ENCODE measurements at regions not wholly inside any gene's neighbourhood (a gene's known extent, or its start where the extent isn't known, plus 50 kb on each side); places are given as distances from the start of the nearest gene placed in this dataset.
A peak's percentile ranks its signal among the peaks of the same experiment; 100 is the strongest.

DNA sequence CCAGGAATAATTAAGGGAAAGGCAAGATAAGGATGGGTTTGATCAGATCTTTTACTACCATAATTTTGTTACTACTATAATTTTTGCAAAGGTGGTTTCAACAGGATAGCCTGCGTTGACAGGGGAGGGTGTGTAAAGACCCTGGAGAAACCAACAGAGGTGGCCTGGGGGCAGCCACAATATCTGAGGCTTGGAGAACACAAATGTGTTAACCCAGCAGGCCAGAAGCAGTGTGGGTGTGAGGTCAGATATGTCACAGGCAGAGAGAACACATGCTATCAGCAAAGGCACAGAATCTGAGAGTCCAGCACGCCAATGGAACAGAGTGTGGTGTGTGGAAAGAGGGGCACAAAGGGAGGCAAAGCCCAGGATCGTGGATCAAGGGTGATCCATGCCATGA is 399.4 kb upstream of the TRIB2 start:
- DNase-seq (ENCODE audit: low spot score), result no peak

DNA sequence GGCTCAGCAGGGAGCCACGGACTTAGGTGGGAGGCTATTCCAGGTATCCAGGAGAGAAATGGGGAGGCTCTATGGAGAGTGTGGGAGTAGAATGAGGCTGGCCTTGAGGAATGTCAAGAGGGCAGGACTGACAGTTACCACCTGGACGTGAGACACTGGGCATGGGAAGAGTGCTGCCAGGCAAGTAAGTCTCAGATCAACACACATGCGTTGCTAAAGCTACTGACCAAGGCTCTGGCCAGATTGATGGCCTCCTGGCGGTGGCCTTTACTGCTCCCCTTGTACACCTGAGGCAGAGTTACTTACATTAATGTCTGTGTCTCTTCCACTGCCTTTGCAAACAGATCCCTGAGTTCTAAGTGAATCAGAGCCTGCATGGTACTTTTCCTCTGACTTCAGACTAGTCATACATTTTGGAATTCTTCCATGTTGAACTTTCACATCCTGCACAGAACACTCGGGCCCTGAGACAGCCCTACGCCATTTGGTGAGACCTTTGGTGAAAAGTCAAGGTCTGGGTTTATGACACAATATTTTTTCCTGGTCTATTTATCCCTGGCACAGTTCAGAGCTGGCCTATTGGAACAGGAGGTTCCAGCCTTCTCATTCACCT is 398.8 kb upstream of the TRIB2 start:
- no peak for DNase-seq (ENCODE audit: low spot score)

DNA sequence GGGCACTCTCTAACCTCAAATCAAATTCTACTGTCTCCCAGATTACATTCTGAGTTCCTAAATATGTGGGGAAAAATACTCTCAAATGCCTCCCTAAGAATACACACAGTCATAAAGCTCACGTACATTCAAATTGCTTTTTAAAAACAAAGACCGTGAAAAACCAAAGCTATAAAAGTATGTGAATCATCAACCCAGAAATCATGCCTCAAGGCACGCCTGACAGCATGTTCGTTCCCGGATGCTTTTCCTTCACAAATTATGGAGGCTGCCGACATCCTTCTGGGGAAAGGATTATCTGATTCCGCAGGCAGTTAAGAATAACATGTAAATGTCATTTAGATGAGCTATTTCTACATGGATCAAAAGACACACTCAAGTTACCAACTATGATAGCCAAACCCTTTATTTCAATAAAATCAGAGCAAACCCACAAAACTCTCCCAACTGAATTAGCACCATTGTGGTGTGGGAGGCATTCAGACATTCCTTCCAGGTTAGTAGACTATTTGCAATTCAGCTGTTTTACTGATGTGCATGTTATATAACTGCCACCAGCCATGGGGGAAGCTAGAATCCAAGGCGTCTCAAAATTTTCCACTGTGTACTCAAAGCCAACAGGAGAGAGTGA is 398.2 kb upstream of the TRIB2 start:
- no peak for DNase-seq (ENCODE audit: low spot score)

DNA sequence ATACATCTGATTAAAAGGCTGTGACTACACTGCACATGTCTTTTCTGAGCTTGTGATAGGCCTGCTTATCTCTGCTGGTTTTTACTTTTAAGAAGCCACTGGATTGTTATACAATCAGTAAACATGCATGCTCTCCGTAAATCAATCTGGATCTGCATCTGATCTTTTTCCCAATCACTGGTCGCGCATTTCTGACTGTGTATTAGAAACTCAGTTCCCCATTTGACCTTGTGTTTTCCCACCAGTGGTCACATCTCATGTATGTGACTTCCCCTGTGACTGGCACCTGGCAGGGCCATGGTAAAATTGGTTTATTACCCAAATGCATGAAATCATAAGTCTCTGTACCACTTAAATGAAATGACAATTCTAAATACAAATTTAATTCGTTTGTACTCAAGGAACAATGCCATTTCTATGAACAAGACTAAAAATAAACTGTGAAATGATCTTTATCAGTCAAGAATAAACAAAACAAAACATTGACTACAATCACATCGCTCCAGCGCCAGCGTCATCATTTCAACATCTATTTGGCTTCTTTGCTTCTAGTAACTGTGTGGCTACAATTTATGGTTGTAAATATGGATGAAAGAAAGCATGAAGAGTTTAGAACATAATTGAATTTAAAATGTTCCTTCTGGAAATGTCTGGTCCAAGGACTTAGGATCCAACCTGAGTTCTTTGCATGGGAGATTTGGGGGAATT is 396.6 kb upstream of the TRIB2 start:
- no peak for DNase-seq (ENCODE audit: low spot score)

DNA sequence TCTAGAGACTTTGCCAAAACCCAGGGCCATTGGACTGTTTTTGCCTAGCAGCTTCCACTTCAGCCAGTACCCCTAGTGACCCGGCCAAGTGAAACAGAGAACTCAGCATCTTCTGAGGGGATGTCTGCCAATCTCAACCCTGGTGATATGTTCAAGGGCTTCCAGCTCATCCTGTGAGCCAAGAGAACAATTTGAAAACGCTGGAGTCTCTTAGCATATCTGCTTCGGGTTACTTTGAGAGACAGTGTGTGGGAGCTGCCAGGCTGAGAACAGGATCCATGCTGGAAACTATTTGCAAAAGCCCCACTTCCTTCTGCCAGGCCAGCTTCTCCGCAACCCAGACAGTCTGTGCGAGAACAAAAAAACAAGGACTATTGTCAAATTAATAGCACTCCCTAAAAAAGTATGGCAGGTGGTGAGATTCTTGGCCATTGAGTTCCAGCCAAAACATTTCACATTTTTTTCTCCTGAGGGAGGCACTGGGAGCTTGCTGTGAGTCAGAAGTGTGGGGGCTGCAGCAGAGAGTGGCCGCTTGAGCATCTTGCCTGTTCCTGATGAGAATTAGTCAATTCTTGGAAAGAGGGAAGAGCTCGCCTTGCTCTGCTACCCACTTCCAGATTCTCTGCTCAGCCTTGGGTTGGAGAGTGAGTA is 395.6 kb upstream of the TRIB2 start:
- no peak for DNase-seq (ENCODE audit: low spot score)

DNA sequence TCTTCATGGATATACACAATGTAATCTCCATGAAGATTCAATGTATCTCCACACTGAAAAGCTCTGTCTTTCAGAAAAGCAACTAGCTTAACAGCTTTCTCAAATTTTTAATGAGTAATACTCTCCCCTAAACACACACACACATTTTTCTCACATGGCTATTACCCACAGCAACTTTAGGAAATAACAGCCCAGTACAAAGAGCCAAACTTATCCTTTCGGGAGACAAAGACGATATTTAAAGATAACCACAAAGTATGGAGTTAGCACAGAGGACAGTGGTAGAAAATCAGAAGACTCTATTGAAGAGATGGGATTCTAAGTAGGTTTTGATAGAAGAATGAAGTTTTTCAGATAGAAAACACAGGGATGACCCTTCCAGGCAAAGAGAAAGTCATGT is 394.9 kb upstream of the TRIB2 start:
- no peak for DNase-seq (ENCODE audit: low spot score)

DNA sequence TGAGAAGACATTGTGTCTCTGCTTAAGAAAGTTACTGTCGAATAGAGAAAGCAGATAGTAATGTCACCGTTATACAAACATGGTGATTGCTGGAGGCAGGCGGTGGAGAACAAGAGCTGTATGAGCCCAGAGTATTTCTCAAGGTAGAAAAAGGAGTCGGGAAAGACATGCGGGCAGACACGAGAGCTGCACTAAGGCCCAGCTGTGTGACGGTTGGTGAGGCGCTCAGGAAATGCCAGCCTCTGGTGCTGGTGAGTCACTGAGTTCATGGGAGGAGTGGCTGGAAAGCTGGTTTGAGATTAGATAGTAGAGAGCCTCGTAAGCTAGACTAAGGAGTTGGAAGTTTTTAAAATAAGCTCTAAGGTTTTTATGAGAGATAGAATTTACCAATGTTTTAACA is 390.9 kb upstream of the TRIB2 start:
- no peak for DNase-seq (ENCODE audit: low spot score)

DNA sequence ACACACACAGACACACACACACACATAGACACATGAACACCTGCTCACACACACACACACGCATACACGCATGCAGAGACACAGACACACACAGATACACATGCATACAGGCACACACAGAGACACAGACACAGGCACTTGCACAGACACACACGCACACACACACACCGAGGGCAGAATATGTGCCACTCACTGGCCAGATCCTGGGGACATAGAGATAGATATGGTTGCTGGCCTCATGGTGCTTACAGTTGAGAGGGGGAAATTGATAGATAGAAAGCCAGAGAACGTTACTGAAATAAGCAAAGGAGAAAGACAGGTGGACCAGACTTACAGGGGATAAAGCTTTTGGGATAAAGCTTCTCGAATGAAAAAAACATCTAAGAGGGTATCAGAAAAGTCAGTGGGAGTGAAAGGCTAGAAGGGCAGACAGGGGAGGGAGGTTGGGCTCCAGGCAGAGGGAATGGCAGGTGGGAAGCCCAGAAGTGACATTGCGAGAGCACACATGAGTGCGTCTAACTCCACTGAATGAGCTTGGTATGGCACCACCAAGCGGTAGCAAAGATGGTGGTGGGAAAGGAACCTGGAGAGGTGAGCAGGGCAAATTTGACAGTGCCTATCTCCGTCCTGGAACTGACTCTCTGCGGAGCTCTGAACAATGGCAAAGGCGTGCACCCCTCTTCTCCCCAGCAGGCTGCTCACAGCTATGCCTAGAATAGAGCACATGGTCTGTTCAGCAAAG is 390.1 kb upstream of the TRIB2 start:
- peak; percentile 26 for DNase-seq (ENCODE audit: low spot score)

DNA sequence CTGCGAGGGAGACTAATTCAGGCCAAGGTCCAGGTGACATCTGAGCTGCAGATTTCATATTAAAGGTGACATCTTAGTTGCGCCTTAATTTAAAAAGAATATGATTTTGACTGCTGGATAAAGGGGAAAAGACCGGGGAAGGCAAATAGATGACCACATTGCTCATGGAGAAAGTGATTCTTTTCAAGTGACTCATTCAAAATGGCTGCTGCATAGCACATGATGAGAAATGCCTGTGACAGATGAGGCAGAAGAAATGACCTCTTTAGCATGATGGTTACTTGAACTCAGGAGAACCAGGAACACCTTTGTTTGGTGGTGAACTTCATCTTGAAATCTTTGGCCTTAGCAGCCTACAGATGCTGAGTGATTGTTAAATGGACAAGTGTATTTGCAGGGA is 385.8 kb upstream of the TRIB2 start:
- no peak for DNase-seq (ENCODE audit: low spot score)

DNA sequence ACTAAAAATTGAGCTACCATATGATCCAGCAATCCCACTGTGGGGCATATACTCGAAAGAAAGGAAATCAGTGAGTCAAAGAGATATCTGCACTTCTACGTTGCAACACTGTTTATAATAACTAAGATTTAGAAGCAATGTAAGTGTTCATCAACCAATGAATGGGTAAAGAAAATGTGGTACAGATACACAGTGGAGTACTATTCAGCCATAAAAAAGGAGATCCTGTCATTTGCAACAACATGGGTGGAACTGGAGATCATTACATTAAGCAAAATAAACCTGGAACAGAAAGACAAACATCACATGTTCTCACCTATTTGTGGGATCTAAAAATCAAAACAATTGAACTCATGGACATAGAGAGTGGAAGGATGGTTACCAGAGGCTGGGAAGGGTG is 385.0 kb upstream of the TRIB2 start:
- no peak for DNase-seq (ENCODE audit: low spot score)

DNA sequence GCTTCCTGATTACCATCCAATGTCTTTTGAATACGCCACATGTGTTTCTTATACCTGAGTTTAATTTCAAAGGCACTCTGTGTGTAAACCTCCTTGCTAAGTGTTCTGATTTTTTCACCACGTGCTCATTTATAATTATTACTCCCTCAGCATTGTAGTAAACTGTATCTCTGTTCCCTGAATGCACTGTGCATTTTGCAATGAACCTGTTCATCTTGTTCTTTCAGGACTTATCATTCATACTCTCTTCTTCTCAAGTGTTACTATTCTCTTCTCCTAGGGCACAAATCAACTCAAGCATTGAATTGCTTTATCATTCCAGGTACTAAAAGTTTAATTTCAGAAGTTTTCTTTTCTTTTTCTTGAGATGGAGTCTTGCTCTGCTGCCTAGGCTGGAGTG is 383.4 kb upstream of the TRIB2 start:
- no peak for DNase-seq (ENCODE audit: low spot score)

DNA sequence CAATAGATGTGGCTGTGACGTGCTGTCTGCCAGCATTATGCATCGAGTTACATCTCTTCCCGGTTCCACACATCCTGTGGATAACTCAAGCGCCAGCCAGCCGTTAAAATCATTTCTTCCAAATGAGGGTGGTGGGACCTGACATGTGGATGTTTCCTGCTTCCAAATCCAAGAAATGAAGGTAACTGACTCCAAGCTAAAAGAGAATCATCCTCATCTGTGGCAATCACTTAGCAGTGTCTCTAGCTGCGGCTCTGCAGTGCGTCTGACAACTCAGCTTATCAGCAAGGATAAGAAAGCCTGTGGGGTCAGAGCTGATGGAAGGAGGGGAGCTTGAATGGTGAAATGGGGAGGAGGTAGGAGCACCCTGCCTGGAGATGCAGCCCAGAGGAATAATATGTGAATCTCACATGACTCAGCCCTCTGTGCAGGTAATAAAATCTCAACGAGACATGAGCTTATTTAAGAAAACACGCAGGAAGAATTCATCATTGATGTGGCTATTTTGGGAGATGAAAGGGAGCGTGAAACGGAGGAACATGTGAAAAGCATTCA is 382.2 kb upstream of the TRIB2 start:
- DNase-seq (ENCODE audit: low spot score), result no peak

DNA sequence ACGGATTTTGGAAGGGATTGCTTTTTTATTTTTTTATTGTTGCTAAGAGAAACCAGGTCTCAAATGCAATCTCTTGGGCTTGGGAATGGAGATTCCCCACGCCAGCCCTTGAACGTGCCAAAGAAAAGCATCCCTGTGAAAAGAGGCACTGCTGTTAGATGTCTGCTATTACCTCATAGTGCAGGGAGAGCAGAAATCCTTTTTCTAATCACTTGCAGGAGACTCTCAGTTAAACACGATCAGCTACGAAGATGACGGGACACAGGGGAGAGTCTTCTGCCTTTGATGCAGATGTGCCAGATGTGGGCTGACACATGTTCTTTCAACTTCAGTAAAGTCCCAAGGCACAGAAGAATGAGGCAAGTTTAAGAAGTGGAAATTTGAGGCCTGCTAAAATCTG is 381.6 kb upstream of the TRIB2 start:
- no peak for DNase-seq (ENCODE audit: low spot score)

DNA sequence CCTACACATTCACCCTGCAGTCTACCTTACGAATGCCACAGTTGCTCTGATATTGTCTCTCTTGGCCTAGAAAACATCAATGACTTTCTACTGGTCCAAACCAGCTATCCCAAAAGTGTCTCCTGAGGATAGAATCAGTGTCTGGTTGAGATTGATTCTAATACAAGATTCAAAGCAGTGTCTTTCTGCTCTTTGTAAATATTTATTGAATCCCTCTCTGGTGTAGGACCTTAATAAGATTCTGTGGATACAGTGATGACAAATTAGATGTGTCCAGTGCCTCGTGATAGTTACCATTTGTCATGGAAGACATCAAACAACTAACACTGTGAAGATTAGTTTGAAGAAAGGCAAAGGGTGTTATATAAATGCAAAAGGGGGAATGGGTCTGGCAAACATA is 380.7 kb upstream of the TRIB2 start:
- DNase-seq (ENCODE audit: low spot score), result no peak

DNA sequence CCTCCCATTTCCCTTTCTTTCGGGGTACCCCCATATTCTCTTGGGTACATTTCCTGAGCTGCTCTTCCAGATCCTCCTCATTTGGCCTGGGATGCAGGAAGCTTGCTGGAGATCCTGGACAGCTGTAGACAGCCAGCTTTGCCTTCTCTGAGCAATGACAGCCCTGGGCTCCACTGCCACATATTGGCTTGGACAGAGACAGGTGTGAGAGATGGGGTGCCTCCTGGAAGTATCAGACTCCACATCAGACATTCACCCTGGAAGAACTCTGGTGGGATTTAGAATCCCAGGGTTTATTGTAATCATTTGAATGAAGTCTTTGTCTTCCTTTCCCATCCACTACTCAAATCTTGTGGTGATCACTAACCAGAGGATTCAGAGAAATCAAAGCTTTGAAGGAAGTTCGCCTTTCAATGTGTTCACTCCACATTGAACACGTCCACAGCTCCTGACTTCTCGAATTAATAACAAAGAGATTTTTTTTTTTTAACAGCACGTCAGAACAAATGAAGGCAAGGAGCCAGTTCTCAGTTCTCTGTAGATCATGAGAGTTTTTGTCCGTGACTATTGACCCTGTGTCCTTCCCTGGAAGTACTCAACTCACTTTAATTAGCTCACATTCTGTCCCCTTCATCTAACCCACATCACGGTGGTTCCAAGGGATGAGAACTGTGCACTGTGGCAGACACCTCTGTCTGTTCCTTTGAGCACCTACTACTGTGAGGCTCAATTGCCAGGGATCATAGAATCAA is 377.6 kb upstream of the TRIB2 start:
- no peak for DNase-seq (ENCODE audit: low spot score)

DNA sequence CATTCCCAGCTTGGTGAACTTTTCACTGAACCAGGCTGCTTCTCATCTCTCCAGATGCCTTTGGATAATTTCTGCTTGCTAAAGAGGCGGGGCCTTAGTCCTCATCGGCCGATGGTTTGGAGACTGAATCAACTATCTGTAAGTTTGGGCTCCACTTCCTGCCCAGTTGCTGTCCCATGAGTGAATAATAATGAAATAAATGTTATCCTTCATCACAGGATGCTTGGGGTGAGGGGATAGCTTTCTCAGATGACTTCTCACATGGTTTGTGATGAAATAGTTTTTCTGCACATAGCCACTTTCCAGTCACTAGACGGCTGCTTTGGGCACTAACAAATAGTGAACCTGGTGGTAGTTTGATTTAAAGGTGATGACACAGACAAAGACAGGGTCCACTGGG is 376.6 kb upstream of the TRIB2 start:
- no peak for DNase-seq (ENCODE audit: low spot score)

DNA sequence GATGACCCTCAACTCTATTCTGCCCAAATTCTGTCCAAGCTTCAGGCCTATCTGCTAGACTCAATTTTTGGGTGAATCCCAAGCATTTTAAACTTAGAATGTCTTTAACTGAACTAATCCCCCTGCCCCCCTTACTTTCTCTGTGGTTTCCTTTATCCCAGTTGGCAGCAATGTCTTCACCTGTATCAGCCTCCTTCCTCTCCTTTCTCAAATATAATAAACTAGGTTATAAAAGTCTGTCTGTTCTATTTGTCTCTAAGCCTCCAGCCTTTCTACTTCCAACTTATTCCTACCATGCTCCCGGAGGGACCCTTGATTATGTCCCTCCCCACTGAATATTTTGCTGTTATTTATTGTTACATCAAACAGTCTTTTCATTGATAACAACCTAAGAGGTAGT is 375.5 kb upstream of the TRIB2 start:
- DNase-seq (ENCODE audit: low spot score), result no peak

DNA sequence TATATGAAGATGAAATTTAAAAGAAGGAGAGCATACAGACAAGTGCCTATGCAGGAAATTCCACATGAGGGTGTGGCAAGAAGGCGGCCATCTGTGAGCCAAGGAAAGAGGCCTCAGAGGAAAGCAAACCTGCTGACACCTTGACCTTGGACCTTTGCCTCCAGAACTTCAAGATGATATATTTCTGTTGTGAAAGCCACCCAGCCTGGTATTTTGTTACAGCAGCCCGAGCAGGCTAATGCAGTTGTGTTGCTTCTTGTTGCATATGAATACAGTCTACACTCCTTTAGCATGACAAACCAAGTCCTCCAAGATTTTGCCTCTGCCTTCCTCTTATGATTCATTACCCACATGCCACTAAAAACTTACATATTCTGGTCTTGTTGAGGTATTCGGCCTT is 374.8 kb upstream of the TRIB2 start:
- no peak for DNase-seq (ENCODE audit: low spot score)

DNA sequence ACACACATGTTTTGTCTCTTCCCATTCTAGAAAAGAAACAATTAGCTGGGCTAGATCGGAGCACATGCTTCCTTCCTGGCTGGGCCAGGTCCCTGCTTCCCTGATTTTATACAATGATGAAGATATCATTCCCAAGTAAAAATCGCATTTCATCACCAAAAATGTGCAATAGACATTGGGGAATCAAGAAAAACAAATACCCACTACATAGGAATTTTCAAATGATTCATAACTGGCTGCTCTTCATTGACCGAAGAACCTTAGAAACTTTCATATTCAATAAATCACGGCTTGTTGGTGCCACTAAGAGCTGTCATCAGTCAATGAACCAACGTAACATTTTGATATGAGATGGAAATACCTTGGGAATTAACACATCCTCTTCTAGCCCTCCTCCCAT is 373.6 kb upstream of the TRIB2 start:
- no peak for DNase-seq (ENCODE audit: low spot score)

DNA sequence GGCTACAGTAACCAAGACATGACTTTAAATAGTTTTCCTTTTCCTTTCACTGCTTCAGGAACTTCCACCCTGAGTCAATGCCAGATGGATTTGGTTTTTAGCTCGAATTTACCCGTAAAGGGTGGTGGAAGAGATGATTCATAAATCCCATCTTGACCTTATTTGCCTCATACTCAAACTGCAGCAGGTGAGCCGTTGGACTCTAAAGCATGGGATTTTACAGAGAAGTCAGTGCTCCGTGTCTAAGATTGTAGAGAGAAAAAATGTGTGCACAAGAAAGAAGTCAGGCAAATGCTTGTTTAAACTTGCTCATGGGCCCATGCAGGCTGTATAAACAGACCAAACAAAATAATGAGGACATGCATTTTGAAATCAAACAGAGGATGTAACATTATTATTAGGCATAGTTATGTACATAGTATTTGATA is 369.7 kb upstream of the TRIB2 start:
- no peak for DNase-seq (ENCODE audit: low spot score)

DNA sequence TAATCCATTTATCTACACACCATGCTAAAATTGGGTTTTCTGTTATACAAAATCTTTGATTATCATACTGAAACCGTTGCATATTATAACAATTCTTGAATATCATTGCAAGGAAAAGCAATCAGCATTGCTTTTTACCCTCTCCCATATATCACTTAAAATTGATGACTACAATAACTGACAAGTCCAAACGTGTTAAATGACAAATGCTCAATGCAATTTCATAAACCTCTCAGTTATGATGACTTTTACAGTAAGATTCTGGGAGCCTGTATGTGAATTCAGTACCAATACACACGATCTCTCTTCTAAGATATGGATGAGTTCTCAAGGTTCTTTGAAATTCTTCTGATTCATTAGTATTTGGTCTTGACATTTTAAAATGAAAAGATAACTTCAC is 368.5 kb upstream of the TRIB2 start:
- DNase-seq (ENCODE audit: low spot score), result no peak

DNA sequence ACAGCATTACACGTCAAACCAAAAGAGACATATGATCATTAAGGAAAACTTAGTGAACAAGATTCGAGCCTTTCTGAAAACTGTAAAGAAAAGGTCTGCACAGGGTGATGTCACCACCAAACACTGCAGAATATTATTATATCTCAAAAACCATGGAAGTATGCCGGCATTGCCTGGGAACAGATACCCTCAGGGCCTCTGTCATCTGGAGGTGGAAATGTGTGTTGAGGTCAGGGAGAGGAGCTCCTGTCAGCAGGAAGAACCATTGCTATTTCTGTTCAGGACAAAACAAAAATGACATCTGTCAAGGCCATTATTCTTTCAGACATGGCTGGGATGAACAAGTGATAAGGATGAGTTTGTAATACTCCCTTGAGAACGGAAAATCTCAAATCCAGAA is 365.9 kb upstream of the TRIB2 start:
- no peak for DNase-seq (ENCODE audit: low spot score)
